ENCODE measurements at regions not wholly inside any gene's neighbourhood (a gene's known extent, or its start where the extent isn't known, plus 50 kb on each side); places are given as distances from the start of the nearest gene placed in this dataset.
A peak's percentile ranks its signal among the peaks of the same experiment; 100 is the strongest.

GRCh38 chr11:134760957-134761356, 348.9 kb upstream of the B3GAT1 start:
- Histone ChIP-seq H2AFZ (ENCODE audit: low read length) (no peak overlapping the region), H3K23ac (ENCODE audit: insufficient read length, low read depth, low read length) (no peak overlapping the region), H4K91ac (ENCODE audit: insufficient read length, low read depth, low read length) (no peak overlapping the region), H2BK12ac (ENCODE audit: insufficient read length, low read depth, low read length) (no peak overlapping the region), H3K56ac (ENCODE audit: insufficient read length, low read depth, low read length) (no peak overlapping the region), H4K8ac (replicated peaks; ENCODE audit: insufficient read length, low read depth, low read length) (no peak overlapping the region), H2BK15ac (ENCODE audit: low read depth, low read length) (no peak overlapping the region), H3K9ac (ENCODE audit: extremely low read depth, insufficient read length, low read length) (no peak overlapping the region), H3K79me2 (ENCODE audit: insufficient read depth, low read length) (no peaks in the 10 kb centered on the region), H3K23me2 (ENCODE audit: insufficient read length, low read depth, low read length, poor library complexity, severe bottlenecking) (no peaks in the 10 kb centered on the region), H4K20me1 (ENCODE audit: control insufficient read depth, insufficient read depth, insufficient read length) (no peaks in the 10 kb centered on the region), H3T11ph (ENCODE audit: low read length) (no peak overlapping the region), H2BK20ac (ENCODE audit: low read depth, low read length, poor library complexity, severe bottlenecking) (no peak overlapping the region), H3K4me2 (ENCODE audit: insufficient read depth, insufficient read length, low read length) (no peak overlapping the region), H3K79me1 (ENCODE audit: insufficient read depth, low read depth, low read length, poor library complexity, severe bottlenecking) (no peaks in the 10 kb centered on the region), H3K27me3 (ENCODE audit: insufficient read depth, low read length) (no peaks in the 10 kb centered on the region), H2AK5ac (ENCODE audit: insufficient read length, low read length) (no peak overlapping the region), H3K27ac (ENCODE audit: insufficient read length, low read depth, low read length) (no peak overlapping the region), H3K4ac (ENCODE audit: low read depth, low read length) (no peak overlapping the region), H3K18ac (ENCODE audit: insufficient read length, low read depth, low read length) (no peak overlapping the region), H3K9me3 (ENCODE audit: control insufficient read depth, low read depth, low read length) (no peaks in the 10 kb centered on the region), H2BK120ac (ENCODE audit: low read depth, low read length, poor library complexity, severe bottlenecking) (no peak overlapping the region), H2BK5ac (ENCODE audit: insufficient read length, low read length) (no peak overlapping the region), H3K14ac (ENCODE audit: insufficient read depth, low read length) (no peak overlapping the region), H3K4me1 (ENCODE audit: insufficient read depth, low read length) (no peaks in the 10 kb centered on the region), H4K5ac (ENCODE audit: insufficient read length, low read depth, low read length) (no peak overlapping the region)
- no CpG with 5 or more reads among the region's 3 CpGs for WGBS (ENCODE audit: extremely low coverage, insufficient read length, low lambda C conversion rate)
- Mint-ChIP-seq H3K9me3 (no peaks in the 10 kb centered on the region), H3K4me1 (peaks cover 6 to 11% of the 10 kb centered on the region in 2 experiments), H3K36me3 (ENCODE audit: insufficient read depth in 1 of 3, low read depth in 3 of 3) (no peaks in the 10 kb centered on the region; a peak in 1 of 7 replicates), H3K27me3 (ENCODE audit: low read depth) (peaks cover 6% of the 10 kb centered on the region), H3K4me3 (no peak overlapping the region), H3K27ac (peak overlapping the region in 1 of 3 experiments; percentile 88; a peak in 1 of 7 replicates)
- TF ChIP-seq, protein P1, sequence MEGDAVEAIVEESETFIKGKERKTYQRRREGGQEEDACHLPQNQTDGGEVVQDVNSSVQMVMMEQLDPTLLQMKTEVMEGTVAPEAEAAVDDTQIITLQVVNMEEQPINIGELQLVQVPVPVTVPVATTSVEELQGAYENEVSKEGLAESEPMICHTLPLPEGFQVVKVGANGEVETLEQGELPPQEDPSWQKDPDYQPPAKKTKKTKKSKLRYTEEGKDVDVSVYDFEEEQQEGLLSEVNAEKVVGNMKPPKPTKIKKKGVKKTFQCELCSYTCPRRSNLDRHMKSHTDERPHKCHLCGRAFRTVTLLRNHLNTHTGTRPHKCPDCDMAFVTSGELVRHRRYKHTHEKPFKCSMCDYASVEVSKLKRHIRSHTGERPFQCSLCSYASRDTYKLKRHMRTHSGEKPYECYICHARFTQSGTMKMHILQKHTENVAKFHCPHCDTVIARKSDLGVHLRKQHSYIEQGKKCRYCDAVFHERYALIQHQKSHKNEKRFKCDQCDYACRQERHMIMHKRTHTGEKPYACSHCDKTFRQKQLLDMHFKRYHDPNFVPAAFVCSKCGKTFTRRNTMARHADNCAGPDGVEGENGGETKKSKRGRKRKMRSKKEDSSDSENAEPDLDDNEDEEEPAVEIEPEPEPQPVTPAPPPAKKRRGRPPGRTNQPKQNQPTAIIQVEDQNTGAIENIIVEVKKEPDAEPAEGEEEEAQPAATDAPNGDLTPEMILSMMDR (conservative IDR thresholded peaks at IDR 0.05) = no peak
- no peak for DNase-seq
